HUES48 (cell line): ENCODE measurements at regions not wholly inside any gene's neighbourhood (a gene's known extent, or its start where the extent isn't known, plus 50 kb on each side); places are given as distances from the start of the nearest gene placed in this dataset.

Source experiments
- H3K27ac ChIP-seq: one replicate; pipeline ENCODE4 v1.7.0; 2013; ENCODE audit warnings: low read depth, low read length, inconsistent platforms
- H3K27me3 ChIP-seq: 2 replicates; pipeline ENCODE4 v1.6.1; 2013; ENCODE audit warnings: mild to moderate bottlenecking, low read length; ENCODE audit not compliant: control insufficient read depth, insufficient read depth
- H3K36me3 ChIP-seq: 2 replicates; pipeline ENCODE4 v1.6.1; 2013; ENCODE audit warnings: low read length; ENCODE audit not compliant: control insufficient read depth, insufficient read depth
- H3K4me1 ChIP-seq: 2 replicates; pipeline ENCODE4 v1.6.1; 2013; ENCODE audit warnings: mild to moderate bottlenecking, low read length; ENCODE audit not compliant: control insufficient read depth, insufficient read depth
- H3K4me3 ChIP-seq: 2 replicates; pipeline ENCODE4 v1.5.1; 2013; ENCODE audit warnings: mild to moderate bottlenecking, low read depth, low read length
- H3K9ac ChIP-seq: 2 replicates; pipeline ENCODE4 v1.6.1; 2013; ENCODE audit warnings: mild to moderate bottlenecking, low read depth, low read length, moderate library complexity
- H3K9me3 ChIP-seq: 2 replicates; pipeline ENCODE4 v1.6.1; 2013; ENCODE audit warnings: low read length; ENCODE audit not compliant: control insufficient read depth, insufficient read depth

DNA sequence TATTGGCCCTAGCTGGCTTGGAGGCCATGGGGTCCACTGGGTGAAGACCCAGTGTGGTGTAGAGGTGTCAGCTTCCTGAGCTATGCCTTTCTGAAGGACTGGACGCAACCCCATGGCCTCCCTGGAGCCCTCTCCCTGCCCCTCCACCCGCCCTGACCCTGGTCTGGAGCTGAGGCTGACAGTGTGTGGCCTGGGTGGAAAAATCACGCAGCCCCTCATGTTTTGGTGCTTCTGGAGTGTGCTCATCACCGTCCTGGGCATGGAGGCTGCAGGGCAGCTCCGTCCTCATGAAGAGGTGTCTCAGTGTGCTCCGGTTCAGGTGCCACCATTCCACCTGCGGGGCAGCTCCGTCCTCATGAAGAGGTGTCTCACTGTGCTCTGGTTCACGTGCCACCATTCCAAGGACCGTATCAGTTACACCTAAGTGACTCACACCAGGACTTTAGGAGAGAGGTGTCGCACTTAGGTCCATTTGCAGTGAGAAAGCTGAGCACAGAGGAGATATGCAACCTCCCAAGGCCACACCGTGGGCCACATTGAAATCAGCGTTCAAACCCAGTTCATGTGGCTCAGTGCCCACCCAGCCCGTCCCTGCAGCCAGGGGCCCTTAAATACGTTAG lies 214.3 kb upstream of the IRX1 start:
- Histone ChIP-seq H3K9ac (no peak overlapping the region), H3K4me1 (no peaks in the 10 kb centered on the region), H3K4me3 (no peak overlapping the region), H3K36me3 (no peaks in the 10 kb centered on the region), H3K9me3 (no peaks in the 10 kb centered on the region), H3K27ac (no peak overlapping the region), H3K27me3 (no peaks in the 10 kb centered on the region)

DNA sequence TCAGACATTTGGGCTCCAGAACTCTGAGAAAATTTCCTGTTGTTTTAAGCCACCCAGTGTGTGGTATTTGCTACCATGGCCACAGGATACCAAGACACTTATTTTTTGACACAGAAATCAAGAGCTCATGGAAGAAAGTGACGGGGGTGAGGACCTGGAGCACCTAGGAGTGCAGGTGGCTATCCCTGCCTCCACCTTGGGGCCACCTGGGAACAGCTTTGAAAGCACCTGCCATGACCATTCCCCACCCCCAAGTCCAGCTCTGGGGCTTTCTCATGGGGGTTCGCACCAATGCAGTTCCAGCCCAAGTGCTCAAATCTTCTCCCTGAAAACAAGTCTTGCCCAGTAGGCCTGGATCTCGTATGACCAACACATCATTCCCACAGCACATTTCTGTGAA lies 214.9 kb upstream of the IRX1 start:
- Histone ChIP-seq H3K4me1 (no peaks in the 10 kb centered on the region), H3K27ac (no peak overlapping the region), H3K36me3 (no peaks in the 10 kb centered on the region), H3K9ac (no peak overlapping the region), H3K4me3 (no peak overlapping the region), H3K27me3 (no peaks in the 10 kb centered on the region), H3K9me3 (no peaks in the 10 kb centered on the region)

GRCh38 chr5:3377831-3378230 lies 217.8 kb upstream of the IRX1 start:
- Histone ChIP-seq H3K27me3 (no peaks in the 10 kb centered on the region), H3K9ac (no peak overlapping the region), H3K4me3 (no peak overlapping the region), H3K4me1 (no peaks in the 10 kb centered on the region), H3K36me3 (no peaks in the 10 kb centered on the region), H3K27ac (no peak overlapping the region), H3K9me3 (no peaks in the 10 kb centered on the region)

DNA sequence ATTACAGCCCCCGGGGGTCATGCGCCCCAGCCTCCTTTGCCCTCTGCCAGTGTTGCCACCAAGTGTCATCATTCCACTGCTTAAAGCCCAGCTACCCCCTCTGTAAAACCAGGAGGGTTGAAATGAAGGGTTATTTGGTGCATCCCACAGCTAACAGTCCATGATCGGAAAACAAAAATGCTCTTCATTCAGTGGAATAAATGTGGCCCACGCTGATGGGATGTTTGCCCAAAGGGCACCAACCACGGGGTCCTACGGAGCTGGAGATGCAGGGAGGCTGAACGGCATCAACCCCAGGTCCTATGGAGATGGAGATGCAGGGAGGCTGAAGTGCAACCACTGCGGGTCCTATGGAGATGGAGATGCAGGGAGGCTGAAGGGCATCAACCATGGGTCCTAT lies 218.5 kb upstream of the IRX1 start:
- Histone ChIP-seq H3K9ac (no peak overlapping the region), H3K9me3 (no peaks in the 10 kb centered on the region), H3K36me3 (no peaks in the 10 kb centered on the region), H3K4me1 (no peaks in the 10 kb centered on the region), H3K27ac (no peak overlapping the region), H3K27me3 (no peaks in the 10 kb centered on the region), H3K4me3 (no peak overlapping the region)

- Histone ChIP-seq H3K9ac (no peak overlapping the region), H3K4me3 (no peak overlapping the region), H3K27me3 (no peaks in the 10 kb centered on the region), H3K36me3 (no peaks in the 10 kb centered on the region), H3K9me3 (0 out of 2 replicates have a peak, but pooled peaks cover 2% of the 10 kb centered on the region), H3K27ac (no peak overlapping the region), H3K4me1 (no peaks in the 10 kb centered on the region)
Observed at GRCh38 chr5:3376611-3377010, 219.0 kb upstream of the IRX1 start.

DNA sequence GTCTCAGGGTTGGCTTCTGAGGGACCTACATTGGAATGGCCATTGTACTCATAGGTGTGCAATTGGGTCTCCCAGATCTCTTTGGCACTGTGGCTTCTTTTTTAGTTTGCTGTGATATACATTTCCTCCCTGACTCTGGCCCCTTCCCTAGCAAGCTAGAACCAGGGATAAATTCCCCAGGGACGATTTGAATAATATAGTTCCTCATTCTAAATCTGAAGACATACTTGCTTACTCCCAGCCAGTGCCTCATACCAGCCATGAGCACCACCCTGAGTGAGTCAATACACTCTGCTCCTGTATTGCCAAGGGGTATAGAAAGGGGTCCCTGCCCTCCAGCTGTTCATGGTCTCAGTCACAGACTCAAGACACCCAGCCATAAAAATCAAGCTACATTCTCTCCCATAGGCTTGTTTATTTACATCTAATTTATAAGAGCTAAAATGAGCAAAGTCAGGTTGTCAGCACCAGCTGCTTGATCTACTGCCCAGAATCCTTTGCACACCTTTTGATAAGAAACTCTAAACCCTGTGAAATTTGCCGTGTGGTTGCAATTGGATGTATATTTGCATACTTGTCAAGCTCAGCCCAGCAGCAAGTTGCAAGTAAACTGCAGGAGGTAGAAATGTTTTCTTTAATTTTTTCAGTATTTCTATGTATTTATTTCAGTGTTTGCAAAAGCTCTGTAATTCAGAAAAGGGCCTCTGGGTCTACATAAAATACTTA lies 219.9 kb upstream of the IRX1 start:
- no peaks in the 10 kb centered on the region for H3K27me3 ChIP-seq
- H3K27ac ChIP-seq = no peak overlapping the region
- H3K9me3 ChIP-seq = 0 out of 2 replicates have a peak, but pooled peaks cover 3% of the 10 kb centered on the region
- H3K9ac ChIP-seq = no peak overlapping the region
- H3K36me3 ChIP-seq = no peaks in the 10 kb centered on the region
- H3K4me3 ChIP-seq = no peak overlapping the region
- no peaks in the 10 kb centered on the region for H3K4me1 ChIP-seq

DNA sequence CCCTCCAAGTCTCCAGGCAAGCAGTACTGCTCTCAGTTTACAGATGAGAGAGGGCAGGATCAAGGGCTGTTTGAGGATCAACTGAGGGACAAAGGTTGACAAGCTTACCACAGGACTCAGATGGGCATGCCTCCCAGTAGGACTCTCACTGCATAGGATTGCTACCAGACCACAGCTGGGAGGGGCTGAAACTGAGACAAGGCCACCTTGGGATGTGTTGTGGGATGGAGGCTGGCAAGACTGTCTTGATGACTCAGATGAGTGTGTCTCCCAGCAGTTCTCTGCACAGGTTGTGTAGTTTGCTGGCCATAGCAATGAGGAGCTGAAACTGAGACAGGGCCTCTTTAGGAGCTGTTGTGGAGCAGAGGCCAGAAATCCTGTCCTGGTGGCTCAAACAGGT lies 222.2 kb upstream of the IRX1 start:
- no peaks in the 10 kb centered on the region for H3K4me1 ChIP-seq
- 0 out of 2 replicates have a peak, but pooled peaks cover 3% of the 10 kb centered on the region for H3K9me3 ChIP-seq
- H3K27ac ChIP-seq = no peak overlapping the region
- H3K9ac ChIP-seq = no peak overlapping the region
- no peaks in the 10 kb centered on the region for H3K27me3 ChIP-seq
- no peak overlapping the region for H3K4me3 ChIP-seq
- H3K36me3 ChIP-seq = no peaks in the 10 kb centered on the region

DNA sequence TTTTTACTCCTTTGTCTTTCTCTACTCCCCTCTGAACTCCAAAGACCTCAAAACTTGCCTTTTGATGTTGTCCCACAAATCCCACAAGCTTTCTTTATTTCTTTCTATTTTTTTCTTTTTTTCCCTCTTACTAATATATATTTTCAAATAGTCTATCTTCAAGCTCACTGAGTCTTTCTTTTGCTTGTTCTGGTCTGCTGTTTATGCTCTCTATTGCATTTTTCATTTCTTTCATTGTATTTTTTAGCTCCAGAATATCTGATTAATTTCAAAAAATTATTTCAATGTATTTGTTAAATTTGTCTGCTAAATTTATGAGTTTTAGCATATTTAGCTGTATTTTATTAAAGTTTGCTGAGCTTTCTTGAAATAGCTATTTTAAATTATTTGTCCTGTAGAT lies 223.3 kb upstream of the IRX1 start:
- no peak overlapping the region for H3K4me3 ChIP-seq
- H3K27ac ChIP-seq = no peak overlapping the region
- H3K9ac ChIP-seq = no peak overlapping the region
- H3K9me3 ChIP-seq = 0 out of 2 replicates have a peak, but pooled peaks cover 3% of the 10 kb centered on the region
- H3K27me3 ChIP-seq = no peaks in the 10 kb centered on the region
- no peaks in the 10 kb centered on the region for H3K4me1 ChIP-seq
- no peaks in the 10 kb centered on the region for H3K36me3 ChIP-seq

GRCh38 chr5:3365501-3366215 lies 230.0 kb upstream of the IRX1 start:
- no peaks in the 10 kb centered on the region for H3K9me3 ChIP-seq
- H3K36me3 ChIP-seq = no peaks in the 10 kb centered on the region
- H3K27ac ChIP-seq = no peak overlapping the region
- no peaks in the 10 kb centered on the region for H3K4me1 ChIP-seq
- no peak overlapping the region for H3K9ac ChIP-seq
- no peak overlapping the region for H3K4me3 ChIP-seq
- H3K27me3 ChIP-seq = no peaks in the 10 kb centered on the region

DNA sequence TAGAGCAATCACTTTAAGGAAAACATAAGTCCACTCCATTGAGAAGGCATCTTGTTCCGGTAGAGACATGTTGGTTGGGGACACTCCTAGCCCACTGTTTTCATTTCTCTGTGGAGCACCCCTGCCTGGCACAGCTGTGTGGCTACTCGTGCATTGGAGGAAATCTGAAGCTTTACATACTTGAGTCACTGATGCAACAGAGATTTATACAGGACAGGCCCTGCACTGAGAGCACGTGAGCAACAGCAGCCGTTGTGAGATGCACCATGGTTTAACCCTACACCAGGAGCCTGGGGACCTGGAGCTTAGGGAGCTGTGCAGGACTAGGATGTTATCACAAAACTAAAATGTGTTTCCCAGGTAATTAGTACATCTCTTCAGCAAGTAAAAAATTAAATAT lies 230.7 kb upstream of the IRX1 start:
- H3K9ac ChIP-seq = no peak overlapping the region
- no peaks in the 10 kb centered on the region for H3K4me1 ChIP-seq
- no peak overlapping the region for H3K4me3 ChIP-seq
- no peaks in the 10 kb centered on the region for H3K36me3 ChIP-seq
- no peaks in the 10 kb centered on the region for H3K27me3 ChIP-seq
- no peak overlapping the region for H3K27ac ChIP-seq
- no peaks in the 10 kb centered on the region for H3K9me3 ChIP-seq

- H3K27me3 ChIP-seq = no peaks in the 10 kb centered on the region
- H3K4me3 ChIP-seq = no peak overlapping the region
- no peak overlapping the region for H3K27ac ChIP-seq
- H3K9me3 ChIP-seq = no peaks in the 10 kb centered on the region
- no peaks in the 10 kb centered on the region for H3K36me3 ChIP-seq
- H3K4me1 ChIP-seq = no peaks in the 10 kb centered on the region
- no peak overlapping the region for H3K9ac ChIP-seq
Observed at GRCh38 chr5:3364433-3364832, 231.2 kb upstream of the IRX1 start.
